ENCODE measurements at regions not wholly inside any gene's neighbourhood (a gene's known extent, or its start where the extent isn't known, plus 50 kb on each side); places are given as distances from the start of the nearest gene placed in this dataset.

- no peaks in the 10 kb centered on the region for H4K20me1 ChIP-seq (ENCODE audit: insufficient read depth)
Measured at GRCh38 chr11:92758241-92758780, 211.1 kb upstream of the MTNR1B start.

DNA sequence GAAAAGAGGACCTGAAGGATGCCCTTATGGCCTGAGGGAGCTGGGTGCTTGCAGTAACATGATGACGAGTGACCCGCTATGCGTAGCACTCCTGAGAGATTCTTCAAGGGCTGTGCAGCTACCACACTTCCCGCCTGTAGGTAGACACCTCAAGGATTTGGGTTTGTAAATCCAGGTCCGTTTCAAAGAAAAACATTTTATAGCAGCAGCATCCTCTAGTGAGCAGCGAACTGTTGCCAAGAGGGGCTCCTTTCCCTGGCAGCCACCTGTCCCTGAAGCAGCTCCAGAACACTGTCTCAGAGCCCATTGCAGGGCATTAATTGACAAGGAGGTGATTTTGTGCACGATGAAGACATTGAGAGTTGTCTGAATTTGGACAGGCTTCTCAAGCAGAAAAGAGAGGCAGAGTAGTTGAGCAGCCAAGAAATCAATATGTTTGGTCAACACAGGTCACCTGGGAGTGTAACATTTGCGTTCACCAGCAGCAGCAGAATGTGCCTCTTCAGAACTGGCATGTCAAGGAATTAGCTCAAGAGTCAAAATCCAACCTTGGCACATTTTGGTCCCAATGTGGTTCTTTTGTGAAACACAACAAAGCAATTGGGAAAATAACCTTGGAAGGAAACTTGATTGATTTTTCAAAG, 209.8 kb upstream of the MTNR1B start:
- Histone ChIP-seq H3K79me2 (replicated peaks; ENCODE audit: insufficient read depth, low read length) (no peaks in the 10 kb centered on the region), H2AFZ (ENCODE audit: low read depth, low read length) (no peak overlapping the region), H3K9me3 (ENCODE audit: low read length) (no peaks in the 10 kb centered on the region), H4K20me1 (ENCODE audit: insufficient read depth) (no peaks in the 10 kb centered on the region), H3K9ac (ENCODE audit: low read length) (no peak overlapping the region), H3K9me2 (ENCODE audit: insufficient read depth, low read length) (no peaks in the 10 kb centered on the region), H3K36me3 (ENCODE audit: insufficient read depth, low read length) (no peaks in the 10 kb centered on the region), H3K4me3 (ENCODE audit: low read length) (no peak overlapping the region), H3F3A (ENCODE audit: insufficient read depth, low read length, poor library complexity, severe bottlenecking) (no peaks in the 10 kb centered on the region), H3K27me3 (ENCODE audit: insufficient read depth, low read depth, low read length) (no peaks in the 10 kb centered on the region), H3K27ac (ENCODE audit: low read length) (no peak overlapping the region), H3K4me2 (ENCODE audit: low read length) (no peak overlapping the region)
- TF ChIP-seq EP300 (conservative IDR thresholded peaks at IDR 0.05; ENCODE audit: poor library complexity, severe bottlenecking) = no peak
- TF ChIP-seq RAD21 (conservative IDR thresholded peaks at IDR 0.05) = no peak
- no peak for TF ChIP-seq REST (IDR thresholded peaks at IDR 0.05; ENCODE audit: borderline replicate concordance)
- no peak for TF ChIP-seq POLR2AphosphoS5 (IDR thresholded peaks at IDR 0.05)
- no peak for TF ChIP-seq SMC3 (conservative IDR thresholded peaks at IDR 0.05; ENCODE audit: poor library complexity)
- TF ChIP-seq TAF1 (IDR thresholded peaks at IDR 0.05; ENCODE audit: low read depth) = no peak
- no peak for TF ChIP-seq EZH2 (IDR thresholded peaks at IDR 0.05; ENCODE audit: borderline replicate concordance, insufficient read depth, low read length, poor library complexity, severe bottlenecking)

More at GRCh38 chr11:92758241-92758780, 211.1 kb upstream of the MTNR1B start:
- no peaks in the 10 kb centered on the region for H3F3A ChIP-seq (ENCODE audit: insufficient read depth, low read length, poor library complexity, severe bottlenecking)
- no peak overlapping the region for H3K27ac ChIP-seq (ENCODE audit: low read length)
- H3K9me3 ChIP-seq (ENCODE audit: low read length) = no peaks in the 10 kb centered on the region
- H3K4me2 ChIP-seq (ENCODE audit: low read length) = no peak overlapping the region
- no peak overlapping the region for H2AFZ ChIP-seq (ENCODE audit: low read depth, low read length)
- H3K4me3 ChIP-seq (ENCODE audit: low read length) = no peak overlapping the region
- H3K79me2 ChIP-seq (replicated peaks; ENCODE audit: insufficient read depth, low read length) = no peaks in the 10 kb centered on the region
- TF ChIP-seq POLR2AphosphoS5 (IDR thresholded peaks at IDR 0.05) = no peak
- TF ChIP-seq, protein P1, sequence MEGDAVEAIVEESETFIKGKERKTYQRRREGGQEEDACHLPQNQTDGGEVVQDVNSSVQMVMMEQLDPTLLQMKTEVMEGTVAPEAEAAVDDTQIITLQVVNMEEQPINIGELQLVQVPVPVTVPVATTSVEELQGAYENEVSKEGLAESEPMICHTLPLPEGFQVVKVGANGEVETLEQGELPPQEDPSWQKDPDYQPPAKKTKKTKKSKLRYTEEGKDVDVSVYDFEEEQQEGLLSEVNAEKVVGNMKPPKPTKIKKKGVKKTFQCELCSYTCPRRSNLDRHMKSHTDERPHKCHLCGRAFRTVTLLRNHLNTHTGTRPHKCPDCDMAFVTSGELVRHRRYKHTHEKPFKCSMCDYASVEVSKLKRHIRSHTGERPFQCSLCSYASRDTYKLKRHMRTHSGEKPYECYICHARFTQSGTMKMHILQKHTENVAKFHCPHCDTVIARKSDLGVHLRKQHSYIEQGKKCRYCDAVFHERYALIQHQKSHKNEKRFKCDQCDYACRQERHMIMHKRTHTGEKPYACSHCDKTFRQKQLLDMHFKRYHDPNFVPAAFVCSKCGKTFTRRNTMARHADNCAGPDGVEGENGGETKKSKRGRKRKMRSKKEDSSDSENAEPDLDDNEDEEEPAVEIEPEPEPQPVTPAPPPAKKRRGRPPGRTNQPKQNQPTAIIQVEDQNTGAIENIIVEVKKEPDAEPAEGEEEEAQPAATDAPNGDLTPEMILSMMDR (IDR thresholded peaks at IDR 0.05; ENCODE audit: poor library complexity, severe bottlenecking) = no peak
- no peak for TF ChIP-seq MXI1 (conservative IDR thresholded peaks at IDR 0.05; ENCODE audit: poor library complexity, severe bottlenecking)
- no peak for TF ChIP-seq REST (IDR thresholded peaks at IDR 0.05; ENCODE audit: borderline replicate concordance)
- no peak for TF ChIP-seq TAF1 (IDR thresholded peaks at IDR 0.05; ENCODE audit: low read depth)
- no peak for TF ChIP-seq SMC3 (conservative IDR thresholded peaks at IDR 0.05; ENCODE audit: poor library complexity)
- no peak for TF ChIP-seq RAD21 (conservative IDR thresholded peaks at IDR 0.05)
- no peak for TF ChIP-seq EP300 (conservative IDR thresholded peaks at IDR 0.05; ENCODE audit: poor library complexity, severe bottlenecking)
- TF ChIP-seq EZH2 (IDR thresholded peaks at IDR 0.05; ENCODE audit: borderline replicate concordance, insufficient read depth, low read length, poor library complexity, severe bottlenecking) = no peak
- H3K9me2 ChIP-seq (ENCODE audit: insufficient read depth, low read length) = no peaks in the 10 kb centered on the region
- no peaks in the 10 kb centered on the region for H3K27me3 ChIP-seq (ENCODE audit: insufficient read depth, low read depth, low read length)
- no peak overlapping the region for H3K9ac ChIP-seq (ENCODE audit: low read length)
- H3K36me3 ChIP-seq (ENCODE audit: insufficient read depth, low read length) = no peaks in the 10 kb centered on the region

Data from neural cell (in vitro differentiated cells).